ENCODE measurements at regions not wholly inside any gene's neighbourhood (a gene's known extent, or its start where the extent isn't known, plus 50 kb on each side); places are given as distances from the start of the nearest gene placed in this dataset.

DNA sequence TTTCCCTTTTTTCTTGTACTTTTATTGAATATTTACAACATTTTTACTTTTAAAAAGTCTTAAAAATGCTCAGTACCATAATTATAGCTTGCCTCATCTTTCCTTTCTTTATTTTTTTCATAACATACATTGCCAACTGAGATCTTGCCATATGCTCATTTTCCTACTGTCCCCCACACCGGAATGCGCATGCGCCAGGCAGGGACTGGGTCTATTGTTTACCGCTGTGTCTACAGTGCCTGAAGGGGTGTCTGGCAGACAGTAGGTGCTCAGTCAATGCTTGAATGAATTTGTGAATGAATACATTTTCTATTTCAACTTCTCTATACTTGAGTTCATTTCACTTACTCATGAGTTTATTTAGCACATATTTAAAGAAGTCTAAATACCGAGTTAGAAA lies 158.0 kb downstream of the CYP26B1 start:
- Histone ChIP-seq H4K20me1 (ENCODE audit: low read depth) (no peaks in the 10 kb centered on the region), H3K36me3 (no peaks in the 10 kb centered on the region), H3K27me3 (no peaks in the 10 kb centered on the region), H3F3A (ENCODE audit: low read depth) (no peaks in the 10 kb centered on the region), H3K27ac (no peak overlapping the region), H3K4me2 (no peak overlapping the region), H3K4me1 (no peaks in the 10 kb centered on the region), H3K9ac (no peak overlapping the region), H3K9me3 (ENCODE audit: low read depth) (no peaks in the 10 kb centered on the region), H2AFZ (replicated peaks) (no peak overlapping the region), H3K79me2 (ENCODE audit: low read depth) (no peaks in the 10 kb centered on the region), H3K4me3 (no peak overlapping the region)
- H3K27ac Mint-ChIP-seq: no peak overlapping the region
- no peak for DNase-seq (ENCODE audit: low spot score)
- H3K4me3 Mint-ChIP-seq: no peak overlapping the region
- peaks cover 5% of the 10 kb centered on the region for H3K27me3 Mint-ChIP-seq (ENCODE audit: insufficient read depth, low read depth)
- no peaks in the 10 kb centered on the region for H3K9me3 Mint-ChIP-seq
- no peaks in the 10 kb centered on the region for H3K36me3 Mint-ChIP-seq
- TF ChIP-seq EZH2 (IDR thresholded peaks at IDR 0.05) (no peak), EZH2phosphoT487 (IDR thresholded peaks at IDR 0.05) (no peak)
- TF ChIP-seq, protein P1, sequence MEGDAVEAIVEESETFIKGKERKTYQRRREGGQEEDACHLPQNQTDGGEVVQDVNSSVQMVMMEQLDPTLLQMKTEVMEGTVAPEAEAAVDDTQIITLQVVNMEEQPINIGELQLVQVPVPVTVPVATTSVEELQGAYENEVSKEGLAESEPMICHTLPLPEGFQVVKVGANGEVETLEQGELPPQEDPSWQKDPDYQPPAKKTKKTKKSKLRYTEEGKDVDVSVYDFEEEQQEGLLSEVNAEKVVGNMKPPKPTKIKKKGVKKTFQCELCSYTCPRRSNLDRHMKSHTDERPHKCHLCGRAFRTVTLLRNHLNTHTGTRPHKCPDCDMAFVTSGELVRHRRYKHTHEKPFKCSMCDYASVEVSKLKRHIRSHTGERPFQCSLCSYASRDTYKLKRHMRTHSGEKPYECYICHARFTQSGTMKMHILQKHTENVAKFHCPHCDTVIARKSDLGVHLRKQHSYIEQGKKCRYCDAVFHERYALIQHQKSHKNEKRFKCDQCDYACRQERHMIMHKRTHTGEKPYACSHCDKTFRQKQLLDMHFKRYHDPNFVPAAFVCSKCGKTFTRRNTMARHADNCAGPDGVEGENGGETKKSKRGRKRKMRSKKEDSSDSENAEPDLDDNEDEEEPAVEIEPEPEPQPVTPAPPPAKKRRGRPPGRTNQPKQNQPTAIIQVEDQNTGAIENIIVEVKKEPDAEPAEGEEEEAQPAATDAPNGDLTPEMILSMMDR (IDR thresholded peaks at IDR 0.05): no peak
- H3K4me1 Mint-ChIP-seq: no peaks in the 10 kb centered on the region

DNA sequence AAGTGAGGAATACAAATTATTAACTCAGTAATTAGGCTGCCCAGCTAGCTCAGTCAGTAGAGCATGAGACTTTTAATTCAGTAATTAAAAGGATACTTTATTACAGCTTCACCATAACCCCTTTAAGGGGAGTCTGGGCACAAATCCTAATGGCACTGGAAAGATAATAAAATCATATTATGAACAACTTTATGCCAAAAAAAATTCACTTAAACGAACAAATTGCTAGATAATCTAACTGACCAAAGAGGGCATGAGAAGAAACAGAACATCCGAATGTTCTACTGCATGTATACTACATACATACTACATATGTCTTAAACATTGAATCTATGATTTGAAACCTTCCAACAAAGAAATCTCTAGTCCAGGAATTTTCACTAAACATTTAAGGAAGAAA lies 159.5 kb downstream of the CYP26B1 start:
- Mint-ChIP-seq H3K27ac (no peak overlapping the region), H3K27me3 (ENCODE audit: insufficient read depth, low read depth) (peaks cover 5% of the 10 kb centered on the region), H3K9me3 (no peaks in the 10 kb centered on the region), H3K4me1 (no peaks in the 10 kb centered on the region), H3K36me3 (no peaks in the 10 kb centered on the region), H3K4me3 (no peak overlapping the region)
- H3K79me2 ChIP-seq (ENCODE audit: low read depth): no peaks in the 10 kb centered on the region
- no peak overlapping the region for H3K27ac ChIP-seq
- H2AFZ ChIP-seq (replicated peaks): no peak overlapping the region
- no peaks in the 10 kb centered on the region for H3F3A ChIP-seq (ENCODE audit: low read depth)
- no peaks in the 10 kb centered on the region for H3K9me3 ChIP-seq (ENCODE audit: low read depth)
- H4K20me1 ChIP-seq (ENCODE audit: low read depth): no peaks in the 10 kb centered on the region
- no peaks in the 10 kb centered on the region for H3K27me3 ChIP-seq
- no peak for DNase-seq (ENCODE audit: low spot score)
- no peaks in the 10 kb centered on the region for H3K36me3 ChIP-seq
- no peak overlapping the region for H3K4me3 ChIP-seq
- H3K4me2 ChIP-seq: no peak overlapping the region
- TF ChIP-seq, protein P1 (IDR thresholded peaks at IDR 0.05): no peak
- TF ChIP-seq EZH2 (IDR thresholded peaks at IDR 0.05) (no peak), EZH2phosphoT487 (IDR thresholded peaks at IDR 0.05) (no peak)
- no peak overlapping the region for H3K9ac ChIP-seq
- H3K4me1 ChIP-seq: no peaks in the 10 kb centered on the region

DNA sequence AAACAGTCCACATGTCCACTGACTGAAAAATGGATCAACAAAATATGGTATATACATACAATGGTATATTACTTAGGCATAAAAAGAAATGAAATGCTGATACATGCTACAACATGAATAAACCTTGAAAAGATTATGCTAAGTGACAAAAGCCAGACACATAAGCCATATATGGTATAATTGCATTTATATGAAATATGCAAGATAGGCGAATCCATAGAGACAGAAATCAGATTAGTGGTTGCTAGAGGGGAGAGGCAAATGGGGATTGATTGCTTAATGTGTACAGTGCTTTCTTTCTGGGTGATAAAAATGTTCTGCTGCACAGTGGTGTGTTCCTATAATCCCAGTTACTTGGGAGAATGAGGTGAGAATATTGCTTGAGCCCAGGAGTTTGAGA lies 171.0 kb downstream of the CYP26B1 start:
- Mint-ChIP-seq H3K27ac (no peak overlapping the region), H3K9me3 (peaks cover 2% of the 10 kb centered on the region), H3K36me3 (no peaks in the 10 kb centered on the region), H3K4me1 (no peaks in the 10 kb centered on the region), H3K27me3 (ENCODE audit: insufficient read depth, low read depth) (peaks cover 3% of the 10 kb centered on the region), H3K4me3 (no peak overlapping the region)
- no peaks in the 10 kb centered on the region for H3K4me1 ChIP-seq
- TF ChIP-seq EZH2phosphoT487 (IDR thresholded peaks at IDR 0.05): no peak
- TF ChIP-seq, protein P1 (IDR thresholded peaks at IDR 0.05): no peak
- no peak for TF ChIP-seq EZH2 (IDR thresholded peaks at IDR 0.05)
- no peaks in the 10 kb centered on the region for H3K79me2 ChIP-seq (ENCODE audit: low read depth)
- H3K36me3 ChIP-seq: no peaks in the 10 kb centered on the region
- no peaks in the 10 kb centered on the region for H3F3A ChIP-seq (ENCODE audit: low read depth)
- no peak overlapping the region for H3K9ac ChIP-seq
- H3K4me3 ChIP-seq: no peak overlapping the region
- H3K9me3 ChIP-seq (ENCODE audit: low read depth): no peaks in the 10 kb centered on the region
- no peak overlapping the region for H2AFZ ChIP-seq (replicated peaks)
- no peak overlapping the region for H3K27ac ChIP-seq
- H3K4me2 ChIP-seq: no peak overlapping the region
- H3K27me3 ChIP-seq: no peaks in the 10 kb centered on the region
- no peaks in the 10 kb centered on the region for H4K20me1 ChIP-seq (ENCODE audit: low read depth)
- DNase-seq (ENCODE audit: low spot score): no peak

DNA sequence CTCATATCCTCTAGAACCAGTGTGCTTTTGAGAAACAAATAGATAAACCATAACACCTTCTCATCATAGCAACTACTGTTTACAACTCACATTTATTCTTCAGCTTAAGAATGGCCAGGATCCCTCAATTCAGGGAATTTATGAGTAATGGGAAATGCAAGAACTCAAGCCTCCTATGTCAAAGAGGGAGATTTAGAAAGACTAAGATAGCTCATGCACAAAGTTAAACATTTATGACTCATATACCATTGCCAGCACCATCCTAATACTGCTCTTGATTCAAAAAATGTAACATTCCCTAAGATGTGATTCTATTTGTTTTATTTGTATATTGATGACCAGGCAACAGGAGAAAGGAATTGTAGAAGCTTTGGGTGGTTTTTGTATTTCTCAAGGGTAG lies 172.8 kb downstream of the CYP26B1 start:
- Histone ChIP-seq H3K4me1 (no peaks in the 10 kb centered on the region), H4K20me1 (ENCODE audit: low read depth) (no peaks in the 10 kb centered on the region), H3K27ac (no peak overlapping the region), H3K4me3 (no peak overlapping the region), H2AFZ (replicated peaks) (no peak overlapping the region), H3K79me2 (ENCODE audit: low read depth) (no peaks in the 10 kb centered on the region), H3K9me3 (ENCODE audit: low read depth) (no peaks in the 10 kb centered on the region), H3K9ac (no peak overlapping the region), H3K4me2 (no peak overlapping the region), H3K27me3 (no peaks in the 10 kb centered on the region), H3K36me3 (no peaks in the 10 kb centered on the region), H3F3A (ENCODE audit: low read depth) (no peaks in the 10 kb centered on the region)
- H3K4me1 Mint-ChIP-seq: no peaks in the 10 kb centered on the region
- H3K27me3 Mint-ChIP-seq (ENCODE audit: insufficient read depth, low read depth): peaks cover 3% of the 10 kb centered on the region
- peaks cover 2% of the 10 kb centered on the region for H3K9me3 Mint-ChIP-seq
- no peak overlapping the region for H3K27ac Mint-ChIP-seq
- H3K4me3 Mint-ChIP-seq: no peak overlapping the region
- TF ChIP-seq EZH2phosphoT487 (IDR thresholded peaks at IDR 0.05): no peak
- TF ChIP-seq, protein P1 (IDR thresholded peaks at IDR 0.05): no peak
- no peak for TF ChIP-seq EZH2 (IDR thresholded peaks at IDR 0.05)
- no peak for DNase-seq (ENCODE audit: low spot score)
- no peaks in the 10 kb centered on the region for H3K36me3 Mint-ChIP-seq

Data from neural progenitor cell (in vitro differentiated cells).